ENCODE measurements at regions not wholly inside any gene's neighbourhood (a gene's known extent, or its start where the extent isn't known, plus 50 kb on each side); places are given as distances from the start of the nearest gene placed in this dataset.

DNA sequence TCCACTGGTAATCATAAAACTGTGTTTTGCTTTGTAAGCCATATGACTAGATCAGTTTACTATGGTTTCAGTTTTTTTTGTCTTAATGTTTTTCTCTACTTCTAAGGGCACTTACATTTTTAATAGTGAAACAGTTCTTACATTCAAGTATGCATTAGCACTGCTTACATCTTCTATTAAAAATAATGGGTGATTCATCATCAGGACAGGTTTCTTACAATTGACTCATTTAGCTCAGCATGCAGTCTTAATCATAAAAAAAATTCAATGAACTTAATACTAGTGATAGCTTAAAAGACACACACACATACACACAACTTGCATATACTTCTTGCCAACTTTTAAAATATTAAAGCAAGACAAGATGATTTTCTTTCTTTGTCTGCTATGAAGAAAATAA, 845.7 kb upstream of the USP15 start:
- DNase-seq (ENCODE audit: low spot score) = no peak
- TF ChIP-seq CTCF (IDR thresholded peaks at IDR 0.05; ENCODE audit: unreplicated experiment) = no peak
- H3K27ac Mint-ChIP-seq (ENCODE audit: unreplicated experiment) = no peak overlapping the region
- no peaks in the 10 kb centered on the region for H3K36me3 Mint-ChIP-seq (ENCODE audit: low read depth, unreplicated experiment)
- H3K27me3 Mint-ChIP-seq (ENCODE audit: unreplicated experiment) = peaks cover 1% of the 10 kb centered on the region
- no peaks in the 10 kb centered on the region for H3K4me1 Mint-ChIP-seq (ENCODE audit: unreplicated experiment)
- no peak overlapping the region for H3K4me3 Mint-ChIP-seq (ENCODE audit: unreplicated experiment)
- H3K9me3 Mint-ChIP-seq (ENCODE audit: unreplicated experiment) = no peaks in the 10 kb centered on the region

DNA sequence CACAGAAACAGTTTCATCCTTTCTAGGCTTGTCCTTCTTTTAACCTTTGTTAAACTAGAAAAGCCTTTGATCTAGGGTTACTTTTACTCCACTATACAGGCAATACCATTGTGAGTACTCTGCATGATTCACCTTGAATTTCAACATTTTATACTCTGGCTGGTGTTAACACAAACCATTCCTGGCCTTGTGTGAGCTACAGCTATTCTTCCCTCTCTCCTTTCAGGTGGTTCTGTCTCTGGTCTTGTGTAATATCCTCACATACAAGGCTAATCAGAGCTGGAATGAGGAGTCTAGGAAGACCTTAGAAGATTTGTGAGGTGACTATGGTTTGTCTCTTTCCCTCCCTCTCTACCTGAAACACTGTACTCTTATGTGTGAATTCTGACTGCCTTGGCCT, 837.4 kb upstream of the USP15 start:
- Mint-ChIP-seq H3K9me3 (ENCODE audit: unreplicated experiment) (peaks cover 5% of the 10 kb centered on the region), H3K27me3 (ENCODE audit: unreplicated experiment) (no peaks in the 10 kb centered on the region), H3K36me3 (ENCODE audit: low read depth, unreplicated experiment) (peaks cover 4% of the 10 kb centered on the region), H3K4me1 (ENCODE audit: unreplicated experiment) (no peaks in the 10 kb centered on the region), H3K4me3 (ENCODE audit: unreplicated experiment) (no peak overlapping the region), H3K27ac (ENCODE audit: unreplicated experiment) (no peak overlapping the region)
- DNase-seq (ENCODE audit: low spot score) = no peak
- TF ChIP-seq CTCF (IDR thresholded peaks at IDR 0.05; ENCODE audit: unreplicated experiment) = no peak

- DNase-seq (ENCODE audit: low spot score) = no peak
Observed at GRCh38 chr12:61452076-61452475, 808.1 kb upstream of the USP15 start.

GRCh38 chr12:61487728-61488127, 772.5 kb upstream of the USP15 start:
- no peak for TF ChIP-seq CTCF (IDR thresholded peaks at IDR 0.05; ENCODE audit: unreplicated experiment)
- Mint-ChIP-seq H3K4me3 (ENCODE audit: unreplicated experiment) (no peak overlapping the region), H3K36me3 (ENCODE audit: low read depth, unreplicated experiment) (no peaks in the 10 kb centered on the region), H3K27me3 (ENCODE audit: unreplicated experiment) (no peaks in the 10 kb centered on the region), H3K9me3 (ENCODE audit: unreplicated experiment) (no peaks in the 10 kb centered on the region), H3K27ac (ENCODE audit: unreplicated experiment) (no peak overlapping the region), H3K4me1 (ENCODE audit: unreplicated experiment) (no peaks in the 10 kb centered on the region)
- DNase-seq (ENCODE audit: low spot score) = no peak

More at GRCh38 chr12:61452076-61452475, 808.1 kb upstream of the USP15 start:
- Mint-ChIP-seq H3K27me3 (ENCODE audit: unreplicated experiment) (no peaks in the 10 kb centered on the region), H3K27ac (ENCODE audit: unreplicated experiment) (peak overlapping the region; percentile 44), H3K4me3 (ENCODE audit: unreplicated experiment) (no peak overlapping the region), H3K9me3 (ENCODE audit: unreplicated experiment) (no peaks in the 10 kb centered on the region), H3K4me1 (ENCODE audit: unreplicated experiment) (peaks cover 3% of the 10 kb centered on the region), H3K36me3 (ENCODE audit: low read depth, unreplicated experiment) (no peaks in the 10 kb centered on the region)
- TF ChIP-seq CTCF (IDR thresholded peaks at IDR 0.05; ENCODE audit: unreplicated experiment) = no peak

DNA sequence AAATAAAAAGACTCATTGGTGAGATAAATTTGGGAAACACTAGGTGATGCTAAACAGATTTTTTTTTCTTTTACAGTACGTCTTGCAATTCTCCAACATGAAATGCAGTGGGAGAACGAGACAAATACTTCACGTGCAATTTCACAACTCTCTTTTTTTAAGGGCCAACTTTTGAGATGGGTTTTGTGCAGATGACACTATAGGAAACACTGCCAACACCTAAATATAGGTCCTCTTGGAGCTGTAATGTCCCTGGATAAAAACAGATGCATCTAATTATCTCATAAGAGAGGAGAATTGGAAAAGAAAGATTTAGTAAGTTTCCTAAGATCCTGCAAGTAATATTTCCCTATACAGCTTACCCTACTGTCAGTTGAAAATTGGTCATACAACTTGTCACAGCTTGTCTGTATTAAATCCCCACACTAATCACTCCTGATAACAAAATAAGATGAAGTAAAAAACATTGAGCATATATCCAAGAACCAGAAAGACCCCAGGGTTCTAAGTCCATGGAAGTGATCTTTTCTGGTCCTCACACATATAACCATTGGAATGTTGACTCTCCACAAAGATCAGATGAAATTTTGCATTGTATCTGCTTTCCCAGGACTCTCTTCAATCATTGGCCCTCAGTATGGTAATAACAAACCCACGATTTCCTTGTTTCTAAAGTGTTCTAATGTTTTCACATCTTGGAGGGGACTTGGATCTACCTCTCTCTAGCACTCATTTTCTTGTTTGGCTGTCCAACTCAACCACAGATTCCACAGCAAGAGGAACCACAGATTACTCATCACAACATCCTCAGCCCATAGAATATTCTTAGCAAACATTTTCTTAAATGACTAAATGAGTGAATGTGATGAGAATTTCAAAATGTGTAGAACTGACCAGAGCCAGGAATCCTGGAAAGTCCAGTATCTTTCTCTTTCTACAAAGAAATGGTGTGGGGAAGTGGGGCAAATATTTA, 769.4 kb upstream of the USP15 start:
- no peak for TF ChIP-seq CTCF (IDR thresholded peaks at IDR 0.05; ENCODE audit: unreplicated experiment)
- Mint-ChIP-seq H3K9me3 (ENCODE audit: unreplicated experiment) (no peaks in the 10 kb centered on the region), H3K27me3 (ENCODE audit: unreplicated experiment) (no peaks in the 10 kb centered on the region), H3K27ac (ENCODE audit: unreplicated experiment) (no peak overlapping the region), H3K4me1 (ENCODE audit: unreplicated experiment) (no peaks in the 10 kb centered on the region), H3K4me3 (ENCODE audit: unreplicated experiment) (no peak overlapping the region), H3K36me3 (ENCODE audit: low read depth, unreplicated experiment) (no peaks in the 10 kb centered on the region)
- DNase-seq (ENCODE audit: low spot score) = no peak

Measured in endothelial cell (in vitro differentiated cells).